NCI-H1417 (cell line): ENCODE measurements at regions not wholly inside any gene's neighbourhood (a gene's known extent, or its start where the extent isn't known, plus 50 kb on each side); places are given as distances from the start of the nearest gene placed in this dataset.

ENCODE experiments used
- DNase-seq, 3 experiments: peaks; one replicate each; lab custom pipeline; 2025; lab: John Stamatoyannopoulos, UW

- peak in 2 of 3 experiments; percentile 39 to 42 for DNase-seq
These were observed 209.5 kb downstream of the UBE2E3 start for GRCh38 chr2:181189951-181190350.

GRCh38 chr2:181190711-181191110, 210.3 kb downstream of the UBE2E3 start:
- DNase-seq: peak in 1 of 3 experiments; percentile 4

GRCh38 chr2:181193550-181193949, 213.1 kb downstream of the UBE2E3 start:
- no peak for DNase-seq

GRCh38 chr2:181196401-181196800, 216.0 kb downstream of the UBE2E3 start:
- DNase-seq: no peak

DNA sequence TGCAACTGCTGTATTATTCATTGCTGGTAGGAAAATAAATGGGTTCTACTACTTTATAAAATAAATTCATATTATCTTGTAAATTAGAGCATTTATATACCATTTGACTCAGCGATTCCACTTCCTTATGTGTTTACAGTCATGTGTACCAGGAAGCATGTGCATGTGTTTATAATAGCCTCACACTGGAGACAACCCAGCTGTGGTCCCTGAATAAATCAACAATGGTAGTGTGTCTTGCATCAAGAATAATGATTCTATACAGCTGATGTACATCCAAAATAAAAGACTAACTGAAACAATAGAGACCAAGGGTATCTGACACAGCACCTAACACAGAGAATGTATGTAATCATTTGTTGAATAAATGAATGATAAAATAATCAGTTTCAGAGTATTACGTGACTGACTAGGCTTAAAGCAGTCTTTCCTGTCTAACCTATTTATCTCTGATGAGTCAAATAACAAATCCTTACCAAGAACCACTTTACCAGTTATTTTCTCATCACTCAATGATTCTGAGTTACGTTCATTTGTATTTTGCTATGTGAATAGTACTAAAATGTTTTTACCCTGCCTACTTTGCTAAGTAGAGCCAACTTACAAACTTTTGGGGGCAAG, 216.8 kb downstream of the UBE2E3 start:
- no peak for DNase-seq

DNA sequence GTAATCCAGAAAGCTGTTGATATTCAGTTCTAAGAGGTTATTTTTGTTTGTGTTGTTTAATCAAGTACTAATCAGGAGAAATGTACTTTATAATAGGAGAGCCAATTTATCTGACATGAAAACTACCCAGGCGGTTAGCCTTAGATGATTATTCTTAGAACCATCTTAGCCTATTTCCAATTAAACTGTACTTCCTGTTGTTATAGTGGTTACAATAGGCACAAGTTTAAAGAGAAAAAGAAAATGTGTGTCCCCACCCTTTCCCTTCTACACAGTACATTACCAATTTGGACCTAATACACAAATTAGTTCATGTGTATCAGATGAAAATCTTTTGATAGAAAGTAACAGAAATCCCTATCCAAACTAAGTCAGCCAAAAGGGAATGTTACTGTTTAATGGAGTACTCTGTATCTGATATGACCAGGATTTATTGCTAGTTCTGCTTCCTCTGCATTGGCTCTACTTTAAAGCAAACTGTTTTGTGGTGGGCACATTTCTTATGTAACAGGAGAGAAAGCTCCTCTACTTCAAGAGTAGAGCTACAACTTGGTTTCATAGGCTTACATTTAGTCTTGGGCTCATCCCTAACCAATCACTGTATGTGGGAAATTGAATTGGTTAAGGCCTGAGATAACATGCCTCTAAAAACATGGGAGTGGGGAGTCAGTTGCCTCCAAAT, 217.9 kb downstream of the UBE2E3 start:
- no peak for DNase-seq

GRCh38 chr2:181203412-181203811, 223.0 kb downstream of the UBE2E3 start:
- no peak for DNase-seq

DNA sequence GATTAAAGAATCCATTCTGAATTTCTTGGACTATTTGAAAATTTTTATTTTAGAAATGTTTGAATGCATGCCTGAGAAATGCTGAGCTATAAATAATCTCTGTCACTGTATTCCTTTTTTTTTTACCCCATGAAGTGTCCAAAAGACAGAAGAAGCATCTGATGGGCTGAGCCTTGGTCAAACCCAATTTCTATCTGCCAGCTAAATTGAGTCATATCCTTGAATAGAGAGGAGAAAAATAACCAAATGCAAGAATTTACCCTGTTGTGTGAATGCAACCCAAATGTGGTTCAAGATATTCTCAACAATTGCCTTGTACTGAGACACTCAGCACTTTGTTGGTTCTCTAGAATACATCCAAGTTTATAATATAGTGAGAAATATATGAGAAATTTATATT, 223.5 kb downstream of the UBE2E3 start:
- no peak for DNase-seq

- DNase-seq: no peak
These were observed 238.0 kb downstream of the UBE2E3 start for GRCh38 chr2:181218401-181218821.

DNA sequence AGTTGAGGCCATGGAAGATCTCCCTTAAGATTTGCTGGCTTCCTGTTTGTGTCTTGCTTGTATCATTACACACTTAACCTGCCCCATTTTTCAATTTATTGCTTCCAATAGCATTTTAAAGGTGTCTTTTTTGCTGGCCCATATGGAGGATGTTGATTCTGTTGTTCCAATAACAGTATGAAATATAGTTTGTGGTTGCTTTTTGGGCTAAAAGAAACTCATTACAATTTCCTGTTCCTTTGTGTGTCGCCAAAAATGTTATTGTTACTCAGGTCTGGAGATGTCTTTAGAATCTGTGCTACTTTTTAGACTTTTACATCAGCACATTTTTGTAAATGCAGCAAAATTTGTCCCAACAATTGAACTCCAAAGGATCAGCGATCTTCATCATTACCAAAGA, 234.0 kb upstream of the ITGA4 start:
- DNase-seq: no peak

DNA sequence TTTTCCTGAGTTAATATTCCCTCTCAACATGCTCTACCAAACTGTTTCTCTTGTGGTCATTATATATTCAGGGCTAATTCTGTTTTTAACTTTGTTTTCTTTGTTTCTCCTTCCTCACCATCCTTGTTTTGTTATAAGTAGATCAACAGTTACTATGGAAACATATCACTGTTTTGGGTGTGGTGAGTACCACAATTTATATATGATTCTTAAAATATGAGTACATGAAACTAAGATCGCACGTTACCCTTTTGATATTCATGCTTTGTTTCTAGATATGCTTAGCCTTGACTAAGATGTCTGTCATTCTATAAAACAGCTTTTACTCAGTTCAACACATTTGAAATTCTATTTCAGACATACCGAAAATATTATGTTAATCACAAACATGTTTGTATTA, 232.3 kb upstream of the ITGA4 start:
- no peak for DNase-seq

- DNase-seq: no peak
These were observed 228.5 kb upstream of the ITGA4 start for GRCh38 chr2:181228661-181229060.

- no peak for DNase-seq
These were observed 226.0 kb upstream of the ITGA4 start for GRCh38 chr2:181231151-181231550.

GRCh38 chr2:181231886-181232621, 225.1 kb upstream of the ITGA4 start:
- DNase-seq: peak in 1 of 3 experiments; percentile 6

GRCh38 chr2:181234487-181234891, 222.7 kb upstream of the ITGA4 start:
- DNase-seq: peak in 2 of 3 experiments; percentile 48 to 88

GRCh38 chr2:181235011-181235410, 222.2 kb upstream of the ITGA4 start:
- DNase-seq: no peak

- no peak for DNase-seq
These were observed 221.3 kb upstream of the ITGA4 start for GRCh38 chr2:181235683-181236459.

DNA sequence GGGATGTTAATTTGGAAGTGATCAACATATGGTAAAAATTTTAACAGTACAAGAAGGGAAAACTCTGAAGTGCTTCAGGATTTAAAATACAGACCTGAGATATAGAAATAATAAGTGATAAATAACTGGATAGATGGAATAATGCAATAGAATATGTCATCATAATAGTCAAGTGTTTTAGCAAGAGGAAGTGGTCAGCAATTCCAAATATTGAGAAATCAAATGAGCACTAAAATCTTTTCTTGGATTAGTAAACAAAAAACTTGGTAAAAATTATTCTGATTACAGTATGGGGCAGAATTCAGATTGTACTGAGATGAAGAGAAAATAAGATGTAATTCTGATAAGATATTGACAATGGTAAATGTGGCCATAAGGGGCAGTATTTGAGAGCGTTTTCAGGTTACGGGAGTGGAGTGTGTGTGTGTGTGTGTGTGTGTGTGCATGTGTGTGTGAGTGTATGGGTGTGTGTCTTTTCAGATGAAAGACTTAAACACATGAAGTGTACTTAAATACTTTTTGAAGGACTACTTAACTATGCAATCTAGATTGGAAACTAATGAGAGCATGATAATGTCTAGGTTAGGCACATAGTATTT, 217.9 kb upstream of the ITGA4 start:
- no peak for DNase-seq

DNA sequence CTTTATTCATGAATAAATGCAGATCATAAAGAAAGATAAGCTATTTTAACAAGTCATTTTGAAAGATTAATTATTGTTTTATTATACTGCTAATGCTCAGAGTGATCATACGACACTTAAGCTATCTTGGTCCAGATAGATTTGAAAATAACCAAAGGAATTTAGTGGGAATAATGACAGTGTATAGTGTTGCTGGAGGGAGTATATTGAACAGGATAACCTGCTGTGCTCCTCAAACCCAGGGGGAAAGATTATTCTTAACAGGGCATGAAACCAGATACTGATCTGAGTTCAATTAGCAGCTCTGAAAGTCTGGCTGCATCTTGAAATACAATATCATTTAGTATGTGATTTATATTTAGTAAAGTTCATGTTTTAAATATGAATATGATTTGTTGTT, 216.3 kb upstream of the ITGA4 start:
- no peak for DNase-seq

- DNase-seq: no peak
These were observed 215.8 kb upstream of the ITGA4 start for GRCh38 chr2:181241366-181241765.

- no peak for DNase-seq
These were observed 215.4 kb upstream of the ITGA4 start for GRCh38 chr2:181241797-181242196.

DNA sequence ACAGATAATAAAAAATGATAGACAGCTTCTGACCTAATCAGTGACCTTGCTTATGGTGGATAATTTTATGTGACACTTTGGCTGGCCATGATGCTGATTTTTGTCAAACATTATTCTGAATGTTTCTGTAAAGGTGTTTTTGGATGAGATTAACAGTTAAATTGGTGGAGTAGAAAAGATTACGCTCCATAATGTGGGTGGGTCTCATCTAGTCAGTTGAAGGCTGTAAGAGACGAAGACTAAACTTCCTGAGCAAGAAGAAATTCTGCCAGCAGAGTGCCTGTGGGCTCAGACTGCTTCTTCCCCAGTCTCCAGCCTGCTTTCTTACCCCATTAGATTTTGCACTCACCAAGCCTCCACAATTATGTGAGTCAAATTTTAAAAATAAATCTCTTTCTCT, 214.9 kb upstream of the ITGA4 start:
- DNase-seq: no peak
